ENCODE measurements at regions not wholly inside any gene's neighbourhood (a gene's known extent, or its start where the extent isn't known, plus 50 kb on each side); places are given as distances from the start of the nearest gene placed in this dataset.
"Not testable (repeated sequence)": the region's sequence is repeated elsewhere in the genome, so short reads cannot be mapped to it uniquely, and the experiment has no call there.

DNA sequence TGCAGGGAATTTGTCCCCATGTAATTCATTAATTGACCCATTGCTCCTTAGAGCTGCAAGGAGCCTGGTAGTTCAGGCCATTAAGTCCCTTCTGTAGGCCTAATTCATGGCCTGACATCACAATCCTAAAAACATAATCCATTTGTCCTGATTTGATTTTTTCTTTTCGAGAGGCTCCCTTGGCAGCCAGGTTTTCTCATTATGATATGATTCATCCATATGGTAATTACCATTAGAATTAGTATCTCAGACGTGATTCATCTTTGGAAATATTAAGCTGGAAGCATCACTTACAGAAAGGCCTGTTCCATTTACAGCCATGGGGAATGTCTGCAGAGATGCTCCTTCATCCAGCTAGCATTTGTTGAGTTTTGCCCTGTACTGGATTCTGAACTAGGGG is 128.5 kb downstream of the PLCE1 start:
- H3K4me3 ChIP-seq (ENCODE audit: low read depth, low read length), result no peak overlapping the region
- TF ChIP-seq, protein P1, sequence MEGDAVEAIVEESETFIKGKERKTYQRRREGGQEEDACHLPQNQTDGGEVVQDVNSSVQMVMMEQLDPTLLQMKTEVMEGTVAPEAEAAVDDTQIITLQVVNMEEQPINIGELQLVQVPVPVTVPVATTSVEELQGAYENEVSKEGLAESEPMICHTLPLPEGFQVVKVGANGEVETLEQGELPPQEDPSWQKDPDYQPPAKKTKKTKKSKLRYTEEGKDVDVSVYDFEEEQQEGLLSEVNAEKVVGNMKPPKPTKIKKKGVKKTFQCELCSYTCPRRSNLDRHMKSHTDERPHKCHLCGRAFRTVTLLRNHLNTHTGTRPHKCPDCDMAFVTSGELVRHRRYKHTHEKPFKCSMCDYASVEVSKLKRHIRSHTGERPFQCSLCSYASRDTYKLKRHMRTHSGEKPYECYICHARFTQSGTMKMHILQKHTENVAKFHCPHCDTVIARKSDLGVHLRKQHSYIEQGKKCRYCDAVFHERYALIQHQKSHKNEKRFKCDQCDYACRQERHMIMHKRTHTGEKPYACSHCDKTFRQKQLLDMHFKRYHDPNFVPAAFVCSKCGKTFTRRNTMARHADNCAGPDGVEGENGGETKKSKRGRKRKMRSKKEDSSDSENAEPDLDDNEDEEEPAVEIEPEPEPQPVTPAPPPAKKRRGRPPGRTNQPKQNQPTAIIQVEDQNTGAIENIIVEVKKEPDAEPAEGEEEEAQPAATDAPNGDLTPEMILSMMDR (IDR thresholded peaks at IDR 0.05; ENCODE audit: control insufficient read depth, extremely low read depth, insufficient read depth), result no peak
- no peak for DNase-seq (ENCODE audit: low read depth)

DNA sequence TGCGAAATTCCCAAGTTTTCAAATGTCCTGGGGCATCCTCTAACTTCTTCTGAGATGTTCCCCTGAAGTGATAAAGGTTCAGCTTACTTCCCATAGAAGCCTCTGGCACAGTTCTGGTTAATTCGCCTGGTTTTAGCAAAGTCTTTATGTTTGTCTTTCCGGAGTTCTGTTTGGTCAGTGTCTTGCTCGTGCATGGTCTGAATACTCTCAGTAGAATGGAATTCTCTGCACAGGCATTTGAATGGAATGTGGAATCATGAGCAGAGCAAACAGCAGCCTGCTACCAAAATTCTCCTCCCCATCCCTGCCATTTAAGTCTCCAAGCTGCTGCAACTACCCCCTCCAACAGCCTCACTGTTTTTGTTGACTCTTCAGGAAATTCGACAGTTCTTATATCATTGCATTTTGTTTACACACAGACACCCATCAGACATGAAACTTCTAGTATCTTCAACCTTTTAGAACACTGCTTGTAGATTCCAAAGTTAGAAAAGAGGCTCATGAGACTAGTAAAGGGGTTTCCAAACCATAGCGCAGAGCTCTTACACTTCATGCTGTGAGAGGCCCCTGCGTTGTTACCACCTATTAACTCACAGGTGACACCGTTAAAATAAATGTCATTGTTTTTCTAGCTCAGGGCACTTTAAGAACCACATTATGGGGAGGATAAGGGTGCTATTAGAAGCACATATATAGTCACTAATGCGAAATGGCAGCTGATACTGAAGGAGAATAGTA is 129.7 kb downstream of the PLCE1 start:
- DNase-seq (ENCODE audit: low read depth), result no peak
- TF ChIP-seq, protein P1 (IDR thresholded peaks at IDR 0.05; ENCODE audit: control insufficient read depth, extremely low read depth, insufficient read depth), result no peak
- no peak overlapping the region for H3K4me3 ChIP-seq (ENCODE audit: low read depth, low read length)

DNA sequence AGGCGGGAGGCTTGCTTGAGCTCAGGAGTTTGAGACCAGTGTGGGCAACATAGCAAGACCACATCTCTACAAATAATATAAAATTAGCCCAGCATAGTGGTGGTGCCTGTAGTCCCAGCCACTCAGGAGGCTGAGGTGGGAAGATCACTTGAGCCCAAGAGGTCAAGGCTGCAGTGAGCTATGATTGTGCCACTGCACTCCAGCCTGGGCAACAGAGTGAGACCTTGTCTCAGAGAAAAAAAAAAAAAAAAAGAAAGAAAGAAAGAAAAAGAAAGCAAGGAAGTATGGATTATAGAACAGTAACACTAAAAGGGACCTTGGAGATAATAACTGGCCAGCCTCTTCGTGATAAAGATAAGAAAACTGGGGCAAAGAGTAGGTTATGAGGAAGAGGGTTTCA is 130.4 kb downstream of the PLCE1 start:
- DNase-seq (ENCODE audit: low read depth); H3K4me3 ChIP-seq (ENCODE audit: low read depth, low read length): not testable (repeated sequence)

DNA sequence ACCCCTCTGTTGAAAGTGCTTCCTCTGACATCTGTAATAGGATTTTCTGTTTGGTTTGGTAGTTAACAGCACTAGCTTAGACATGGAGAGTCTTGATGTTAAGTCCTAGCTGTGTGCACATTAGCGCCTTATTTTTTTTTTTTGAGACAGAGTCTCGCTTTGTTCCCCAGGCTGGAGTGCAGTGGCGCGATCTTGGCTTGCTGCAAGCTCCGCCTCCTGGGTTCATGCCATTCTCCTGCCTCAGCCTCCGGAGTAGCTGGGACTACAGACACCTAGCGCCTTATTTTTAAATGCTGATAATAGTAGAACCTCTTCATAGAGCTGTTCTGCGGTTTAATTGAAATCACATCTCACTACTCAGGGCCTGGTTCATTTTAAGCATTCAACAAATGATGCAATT is 131.5 kb downstream of the PLCE1 start:
- DNase-seq (ENCODE audit: low read depth), result not testable (repeated sequence)

DNA sequence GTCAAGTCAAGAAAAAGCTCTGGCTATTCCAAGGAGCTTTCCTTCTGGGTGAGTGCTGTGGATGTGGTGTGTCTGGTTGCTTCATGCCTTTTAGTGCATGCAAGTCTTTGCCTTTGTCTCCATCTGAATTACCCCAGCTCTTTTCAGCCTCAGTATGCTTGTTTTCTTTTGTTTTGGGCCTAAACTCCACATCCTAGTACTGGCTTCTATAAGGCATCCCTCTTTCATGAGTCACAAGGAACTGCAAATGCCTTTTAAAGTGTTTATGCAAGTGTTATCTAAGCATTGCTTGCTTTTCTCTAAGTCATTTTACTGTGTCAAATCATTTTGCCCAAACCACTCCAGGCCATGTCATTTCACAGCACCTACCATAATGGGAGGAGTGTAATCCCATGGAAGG is 132.1 kb downstream of the PLCE1 start:
- H3K4me3 ChIP-seq (ENCODE audit: low read depth, low read length), result no peak overlapping the region
- TF ChIP-seq, protein P1 (IDR thresholded peaks at IDR 0.05; ENCODE audit: control insufficient read depth, extremely low read depth, insufficient read depth), result no peak
- DNase-seq (ENCODE audit: low read depth), result no peak

More for the DNA sequence above, 131.5 kb downstream of the PLCE1 start:
- not testable (repeated sequence) for H3K4me3 ChIP-seq (ENCODE audit: low read depth, low read length)

DNA sequence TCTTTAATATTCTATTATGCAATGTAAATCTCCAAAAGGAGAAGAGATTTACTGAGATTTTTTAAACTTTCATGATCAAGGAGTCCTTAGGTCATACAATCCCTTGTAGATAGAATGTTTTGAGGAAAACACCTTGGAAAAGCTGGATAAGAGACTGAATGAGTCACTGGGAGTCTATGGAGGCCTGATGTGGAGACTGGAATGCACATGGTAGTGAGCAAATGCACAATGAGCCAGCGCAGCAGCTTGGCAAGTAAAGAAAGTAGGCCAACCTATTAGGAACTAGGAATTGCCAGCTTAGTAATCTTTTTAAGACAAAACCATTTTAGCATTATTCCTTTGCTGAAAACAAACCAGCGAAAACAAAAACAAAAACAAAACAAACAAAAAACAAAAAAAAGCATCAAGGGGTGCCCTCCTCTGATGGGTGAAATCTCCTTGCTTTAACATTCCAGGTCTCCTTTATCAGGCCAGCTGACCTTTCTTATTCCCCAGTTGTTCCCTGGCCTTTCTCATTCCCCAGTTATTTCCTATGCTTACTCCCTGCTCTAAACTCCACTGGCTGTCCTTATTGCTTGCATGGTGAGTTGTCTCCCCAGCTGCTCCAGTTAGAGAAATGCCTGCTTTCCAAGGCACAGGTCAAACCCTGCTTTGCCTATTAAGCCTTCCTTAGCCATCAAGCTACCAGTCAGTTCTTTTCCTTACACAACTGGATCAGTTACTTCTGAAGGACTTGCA is 135.8 kb downstream of the PLCE1 start:
- TF ChIP-seq, protein P1 (IDR thresholded peaks at IDR 0.05; ENCODE audit: control insufficient read depth, extremely low read depth, insufficient read depth), result no peak
- no peak overlapping the region for H3K4me3 ChIP-seq (ENCODE audit: low read depth, low read length)
- DNase-seq (ENCODE audit: low read depth), result no peak

DNA sequence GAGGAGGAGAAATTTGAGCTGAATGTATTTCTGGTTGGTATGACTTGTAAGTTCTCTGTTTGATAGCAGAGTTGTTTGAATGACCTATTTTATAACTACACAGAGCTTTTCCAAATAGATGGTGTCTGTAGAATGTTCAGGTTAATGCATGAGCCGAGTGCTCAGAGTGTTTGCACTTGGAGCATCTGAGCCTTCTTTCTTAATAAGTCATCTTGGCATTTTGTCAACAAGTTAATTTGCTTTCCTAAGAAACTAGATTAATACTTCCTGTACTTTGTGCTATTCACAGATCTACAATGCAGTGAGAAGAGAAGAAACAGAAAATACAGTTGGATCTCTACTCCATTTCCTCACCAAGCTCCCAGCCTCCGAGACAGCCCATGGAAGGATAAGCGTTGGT is 138.2 kb downstream of the PLCE1 start:
- TF ChIP-seq, protein P1 (IDR thresholded peaks at IDR 0.05; ENCODE audit: control insufficient read depth, extremely low read depth, insufficient read depth), result no peak
- no peak overlapping the region for H3K4me3 ChIP-seq (ENCODE audit: low read depth, low read length)
- DNase-seq (ENCODE audit: low read depth), result no peak

DNA sequence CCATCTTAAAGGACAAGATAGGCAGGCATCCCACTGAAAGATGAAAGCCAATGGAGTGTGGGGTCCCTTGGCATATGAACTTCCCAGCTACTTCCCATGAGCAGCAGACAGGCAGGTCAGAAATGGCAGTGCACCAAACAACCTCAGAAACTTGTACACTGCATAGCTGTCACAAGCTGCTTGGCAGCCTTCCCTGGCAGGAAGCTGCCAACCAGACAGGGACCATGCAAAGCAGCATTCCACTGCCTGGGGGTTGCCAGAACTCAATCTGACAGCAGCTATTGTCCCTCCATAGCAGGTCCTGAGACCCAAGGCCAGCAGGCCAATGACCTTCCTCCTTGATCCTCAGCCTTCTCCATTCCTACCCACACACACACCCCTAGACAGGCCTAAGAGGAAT is 139.5 kb downstream of the PLCE1 start:
- H3K4me3 ChIP-seq (ENCODE audit: low read depth, low read length), result no peak overlapping the region
- TF ChIP-seq, protein P1 (IDR thresholded peaks at IDR 0.05; ENCODE audit: control insufficient read depth, extremely low read depth, insufficient read depth), result no peak
- DNase-seq (ENCODE audit: low read depth), result peak; percentile 52
